A549 (cell line): ENCODE measurements at regions not wholly inside any gene's neighbourhood (a gene's known extent, or its start where the extent isn't known, plus 50 kb on each side); places are given as distances from the start of the nearest gene placed in this dataset.

Experiments used
- BHLHE40 ChIP-seq: IDR thresholded peaks from 2 replicates; pipeline ENCODE4 v1.6.1; 2012; ENCODE audit warnings: low read depth, low read length, inconsistent platforms
- CTCF ChIP-seq: fragments of >200 bp; sonication (Bioruptor Twin); formaldehyde crosslinking; IDR thresholded peaks from 3 replicates; pipeline ENCODE4 v1.5.1; 2016
- NFE2L2 ChIP-seq: fragments of 150-350 bp; conservative IDR thresholded peaks from 2 replicates; pipeline ENCODE4 v1.6.1; 2014; ENCODE audit warnings: low read length
- POLR2A ChIP-seq: IDR thresholded peaks from 2 replicates; pipeline ENCODE4 v1.6.1; 2012; ENCODE audit warnings: mild to moderate bottlenecking, low read length
- RAD21 ChIP-seq, 2 experiments: fragments of >200 bp in 1 of 2; sonication (Bioruptor Twin) in 1 of 2; formaldehyde crosslinking in 1 of 2; IDR thresholded peaks in 1 of 2; conservative IDR thresholded peaks in 1 of 2; 2 replicates in 1 of 2; 3 replicates in 1 of 2; pipeline ENCODE4 v1.6.1; 2012 to 2018; ENCODE audit warnings: inconsistent platforms in 1 of 2
- RCOR1 ChIP-seq: fragments of 150-350 bp; IDR thresholded peaks from 2 replicates; pipeline ENCODE4 v1.6.1; 2014; ENCODE audit warnings: antibody characterized with exemption, low read length, low read depth
- REST ChIP-seq: fragments of 200-600 bp; sonication (generic); IDR thresholded peaks from 2 replicates; pipeline ENCODE4 v1.6.1; 2016; ENCODE audit warnings: antibody characterized with exemption, mild to moderate bottlenecking, moderate library complexity
- RNF2 ChIP-seq: fragments of 200-600 bp; sonication (generic); IDR thresholded peaks from 2 replicates; pipeline ENCODE4 v1.6.1; 2016; ENCODE audit warnings: low read depth, mild to moderate bottlenecking, antibody characterized with exemption, moderate library complexity, borderline replicate concordance
- USF2 ChIP-seq: fragments of 450-650 bp; IDR thresholded peaks from 2 replicates; pipeline ENCODE4 v1.6.1; 2014; ENCODE audit warnings: antibody characterized with exemption
- ZC3H11A ChIP-seq: fragments of 450-650 bp; IDR thresholded peaks from 2 replicates; pipeline ENCODE4 v1.6.1; 2014; ENCODE audit warnings: antibody characterized with exemption, mild to moderate bottlenecking

GRCh38 chr2:149686136-149687051 is 98.8 kb upstream of the MMADHC start:
- TF ChIP-seq CTCF (no peak), NFE2L2 (no peak), RCOR1 (no peak), RNF2 (no peak), USF2 (no peak), REST (no peak), BHLHE40 (no peak), ZC3H11A (no peak), POLR2A (no peak), RAD21 (conservative IDR thresholded peaks at IDR 0.05 in 1 of 2, IDR thresholded peaks at IDR 0.05 in 1 of 2) (no peak)
